ENCODE measurements at regions not wholly inside any gene's neighbourhood (a gene's known extent, or its start where the extent isn't known, plus 50 kb on each side); places are given as distances from the start of the nearest gene placed in this dataset.
A peak's percentile ranks its signal among the peaks of the same experiment; 100 is the strongest.

GRCh38 chr13:65911546-65912193 is 1318.5 kb downstream of the PCDH9 start:
- DNase-seq (ENCODE audit: low read depth, low spot score) (no peak), ATAC-seq (peak; percentile 44; the same call in 2 of the 3 replicates), FAIRE-seq (no peak)
- Histone ChIP-seq H3K27ac (ENCODE audit: control insufficient read depth, insufficient read depth) (no peak overlapping the region), H4K20me1 (ENCODE audit: control insufficient read depth, insufficient read depth) (no peaks in the 10 kb centered on the region), H2AFZ (ENCODE audit: control insufficient read depth, low read depth, low read length) (no peak overlapping the region), H3K9ac (ENCODE audit: control insufficient read depth, insufficient read depth, low read length) (no peak overlapping the region), H3K4me2 (ENCODE audit: control insufficient read depth, insufficient read depth) (no peak overlapping the region), H3K27me3 (replicated peaks in 1 of 2; ENCODE audit: control insufficient read depth in 2 of 2, insufficient read depth in 2 of 2, low read length in 1 of 2) (no peaks in the 10 kb centered on the region), H3K36me3 (ENCODE audit: control insufficient read depth in 2 of 2, insufficient read depth in 2 of 2, low read length in 1 of 2) (no peaks in the 10 kb centered on the region), H3K4me1 (ENCODE audit: control insufficient read depth, insufficient read depth, low read length) (no peaks in the 10 kb centered on the region), H3K9me3 (replicated peaks; ENCODE audit: control insufficient read depth, insufficient read depth, low read length) (no peaks in the 10 kb centered on the region; the same call in 2 of the 3 replicates), H3K79me2 (ENCODE audit: control insufficient read depth, insufficient read depth, low read length) (no peaks in the 10 kb centered on the region), H3K4me3 (no peak overlapping the region)
- in situ Hi-C loops (cut with MboI), result no loop called here
- 23% methylated on average over 3 of the region's 3 CpGs for WGBS (ENCODE audit: insufficient coverage, insufficient replicate concordance, low lambda C conversion rate, missing lambda C conversion rate)
- ChIA-PET POLR2A (no interaction called here), CTCF (no interaction called here), RAD21 (ENCODE audit: unreplicated experiment) (no interaction called here), SMC1A (ENCODE audit: uncharacterized antibody, unreplicated experiment) (no interaction called here)
- BruUV-seq (replicated peaks), result no TSS peak
- intact Hi-C loops (cut with micrococcal nuclease; ENCODE audit: unreplicated experiment), result no loop called here
- TF ChIP-seq SKIL (IDR thresholded peaks at IDR 0.05; ENCODE audit: low read depth, poor library complexity, severe bottlenecking), result no peak
- no peak for TF ChIP-seq PML (IDR thresholded peaks at IDR 0.05; ENCODE audit: low read length)
- no peak for TF ChIP-seq ESRRA (IDR thresholded peaks at IDR 0.05; ENCODE audit: low read length)
- TF ChIP-seq ELK1 (IDR thresholded peaks at IDR 0.05; ENCODE audit: low read depth, low read length), result no peak
